Lung (tissue), 11 donors: ENCODE measurements at regions not wholly inside any gene's neighbourhood (a gene's known extent, or its start where the extent isn't known, plus 50 kb on each side); places are given as distances from the start of the nearest gene placed in this dataset.

Experiments used
- ATAC-seq: fragments of 200-7000 bp; cut with Tn5 transposase; one replicate; pipeline ENCODE4 v1.9.1; 2020; ENCODE audit warnings: moderate number of reproducible peaks; ENCODE audit not compliant: insufficient read depth, low FRiP score
- DNase-seq, 3 donors: peaks; one replicate each; pipeline ENCODE4 v3.0.0-alpha.2; 2013 to 2017
- H3K27ac ChIP-seq, 2 donors: one replicate each; pipeline ENCODE4 v1.5.1; 2013; ENCODE audit warnings: mild to moderate bottlenecking in 2 of 2, moderate library complexity in 2 of 2, control low read depth in 1 of 2, inconsistent platforms in 1 of 2, low read depth in 1 of 2, low read length in 1 of 2
- H3K27me3 ChIP-seq, 3 donors: one replicate each; pipeline ENCODE4 v1.5.1; 2013; ENCODE audit warnings: low read length in 2 of 3; ENCODE audit not compliant: control insufficient read depth in 3 of 3, insufficient read depth in 3 of 3
- H3K36me3 ChIP-seq, 4 donors: one replicate each; pipeline ENCODE4 v1.5.1; 2013; ENCODE audit warnings: low read length in 4 of 4, mild to moderate bottlenecking in 1 of 4, moderate library complexity in 1 of 4; ENCODE audit not compliant: control insufficient read depth in 4 of 4, insufficient read depth in 4 of 4
- H3K4me1 ChIP-seq, 5 donors: one replicate each; pipeline ENCODE4 v1.5.1; 2013; ENCODE audit warnings: low read length in 5 of 5, mild to moderate bottlenecking in 2 of 5, moderate library complexity in 1 of 5; ENCODE audit not compliant: control insufficient read depth in 5 of 5, insufficient read depth in 5 of 5
- H3K4me3 ChIP-seq: one replicate; pipeline ENCODE4 v1.5.1; 2013; ENCODE audit warnings: mild to moderate bottlenecking, control low read depth, moderate library complexity
- H3K9ac ChIP-seq, 2 donors: one replicate each; pipeline ENCODE4 v1.5.1; 2013; ENCODE audit warnings: low read length in 2 of 2, control low read depth in 1 of 2; ENCODE audit not compliant: insufficient read depth in 1 of 2
- H3K9me3 ChIP-seq, 4 donors: one replicate each; pipeline ENCODE4 v1.5.1; 2013; ENCODE audit warnings: low read length in 3 of 4, mild to moderate bottlenecking in 1 of 4, moderate library complexity in 1 of 4; ENCODE audit not compliant: control insufficient read depth in 4 of 4, insufficient read depth in 3 of 4
- WGBS, 2 donors: extraction: QIAGEN DNeasy Blood & Tissue Kit; methylation state at CpG; one replicate each; pipeline ENCODE4 v1.1.7; 2013; 5-methylcytosine and 5-hydroxymethylcytosine counted together
- TF ChIP-seq, protein P1 (sequence below): IDR thresholded peaks from 2 replicates; pipeline ENCODE4 v1.5.1; 2012; ENCODE audit warnings: mild to moderate bottlenecking; ENCODE audit errors: control extremely low read depth, extremely low read depth
- donor health status: control.
- donor health status: control.
- donor health status: Bipolar disorder and iron deficiency.
- donor health status: healthy.
- donor health status: DM: yes; HTN: yes; CAD: no.

DNA sequence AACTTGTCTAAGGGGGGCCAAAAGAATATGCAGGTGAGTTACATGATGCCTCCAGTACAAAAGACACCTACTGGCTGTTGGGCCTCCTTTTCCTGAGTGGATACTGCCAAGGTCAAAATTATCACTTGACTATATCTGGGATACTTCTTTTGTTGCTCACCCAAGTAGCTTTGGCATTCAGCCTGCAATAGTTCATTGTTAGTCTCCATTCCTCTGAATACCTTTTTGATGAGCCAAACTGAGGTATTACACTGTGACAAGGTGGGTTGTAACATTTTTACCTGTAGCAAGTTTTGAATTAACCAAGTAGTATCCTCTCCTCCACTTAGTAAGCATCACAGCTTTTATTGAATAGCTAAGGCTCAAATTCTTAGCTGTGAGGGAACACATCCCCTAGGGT is 408.0 kb downstream of the LRRIQ3 start:
- Histone ChIP-seq H3K4me3 (no peak overlapping the region), H3K4me1 (no peaks in the 10 kb centered on the region), H3K27me3 (no peaks in the 10 kb centered on the region), H3K9ac (no peak overlapping the region), H3K36me3 (no peaks in the 10 kb centered on the region), H3K27ac (no peak overlapping the region), H3K9me3 (no peaks in the 10 kb centered on the region)
- no peak for ATAC-seq
- DNase-seq: no peak
- TF ChIP-seq, protein P1, sequence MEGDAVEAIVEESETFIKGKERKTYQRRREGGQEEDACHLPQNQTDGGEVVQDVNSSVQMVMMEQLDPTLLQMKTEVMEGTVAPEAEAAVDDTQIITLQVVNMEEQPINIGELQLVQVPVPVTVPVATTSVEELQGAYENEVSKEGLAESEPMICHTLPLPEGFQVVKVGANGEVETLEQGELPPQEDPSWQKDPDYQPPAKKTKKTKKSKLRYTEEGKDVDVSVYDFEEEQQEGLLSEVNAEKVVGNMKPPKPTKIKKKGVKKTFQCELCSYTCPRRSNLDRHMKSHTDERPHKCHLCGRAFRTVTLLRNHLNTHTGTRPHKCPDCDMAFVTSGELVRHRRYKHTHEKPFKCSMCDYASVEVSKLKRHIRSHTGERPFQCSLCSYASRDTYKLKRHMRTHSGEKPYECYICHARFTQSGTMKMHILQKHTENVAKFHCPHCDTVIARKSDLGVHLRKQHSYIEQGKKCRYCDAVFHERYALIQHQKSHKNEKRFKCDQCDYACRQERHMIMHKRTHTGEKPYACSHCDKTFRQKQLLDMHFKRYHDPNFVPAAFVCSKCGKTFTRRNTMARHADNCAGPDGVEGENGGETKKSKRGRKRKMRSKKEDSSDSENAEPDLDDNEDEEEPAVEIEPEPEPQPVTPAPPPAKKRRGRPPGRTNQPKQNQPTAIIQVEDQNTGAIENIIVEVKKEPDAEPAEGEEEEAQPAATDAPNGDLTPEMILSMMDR: no peak

DNA sequence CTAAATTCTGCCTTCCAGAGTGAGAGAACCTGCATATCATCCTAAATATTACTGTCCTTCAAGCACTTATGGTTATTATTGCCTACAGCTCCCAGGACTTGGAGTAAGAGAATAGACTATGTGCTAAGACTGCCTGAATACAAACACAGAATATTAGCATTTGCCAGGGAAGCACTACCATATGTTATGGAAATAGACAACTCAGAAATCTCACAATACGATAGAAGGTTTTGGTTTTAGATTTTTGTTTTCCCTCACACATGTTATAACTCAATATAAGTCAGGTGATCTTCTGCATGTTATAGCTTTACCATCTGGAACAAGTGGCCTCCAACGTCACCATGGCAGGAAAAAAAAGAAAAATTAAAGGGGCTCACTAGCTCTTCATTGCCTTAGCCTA is 413.9 kb downstream of the LRRIQ3 start:
- TF ChIP-seq, protein P1: no peak
- no peak overlapping the region for H3K9ac ChIP-seq
- H3K36me3 ChIP-seq: no peaks in the 10 kb centered on the region
- no peak for ATAC-seq
- H3K4me3 ChIP-seq: no peak overlapping the region
- 77% methylated on average over 2 of the region's 2 CpGs for WGBS, 2 donors
- H3K9me3 ChIP-seq: no peaks in the 10 kb centered on the region
- no peaks in the 10 kb centered on the region for H3K4me1 ChIP-seq
- no peak overlapping the region for H3K27ac ChIP-seq
- DNase-seq: no peak
- H3K27me3 ChIP-seq: no peaks in the 10 kb centered on the region

DNA sequence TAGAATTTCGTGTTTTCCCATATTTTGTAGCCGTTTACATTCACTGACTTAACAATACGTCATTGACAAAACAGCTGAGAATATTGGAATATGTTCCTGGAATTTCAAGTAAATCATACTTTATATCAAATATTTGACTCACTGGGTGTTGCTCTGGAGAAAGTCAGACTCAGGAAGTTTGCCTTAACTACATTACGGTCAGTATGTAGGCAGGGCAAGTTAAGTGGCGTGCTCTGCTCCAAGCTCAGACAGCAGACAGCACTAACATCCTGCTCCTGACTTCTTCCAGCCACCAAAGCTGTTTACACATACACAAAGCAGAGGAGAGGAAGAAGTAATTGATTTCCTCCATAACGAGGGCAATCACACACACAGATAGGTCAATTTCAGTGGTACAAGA is 414.6 kb downstream of the LRRIQ3 start:
- Histone ChIP-seq H3K9me3 (no peaks in the 10 kb centered on the region), H3K4me3 (no peak overlapping the region), H3K9ac (no peak overlapping the region), H3K4me1 (no peaks in the 10 kb centered on the region), H3K27me3 (no peaks in the 10 kb centered on the region), H3K27ac (no peak overlapping the region), H3K36me3 (no peaks in the 10 kb centered on the region)
- no peak for ATAC-seq
- TF ChIP-seq, protein P1: no peak
- no peak for DNase-seq
- 53 to 62% methylated on average over 6 of the region's 6 CpGs for WGBS, 2 donors

DNA sequence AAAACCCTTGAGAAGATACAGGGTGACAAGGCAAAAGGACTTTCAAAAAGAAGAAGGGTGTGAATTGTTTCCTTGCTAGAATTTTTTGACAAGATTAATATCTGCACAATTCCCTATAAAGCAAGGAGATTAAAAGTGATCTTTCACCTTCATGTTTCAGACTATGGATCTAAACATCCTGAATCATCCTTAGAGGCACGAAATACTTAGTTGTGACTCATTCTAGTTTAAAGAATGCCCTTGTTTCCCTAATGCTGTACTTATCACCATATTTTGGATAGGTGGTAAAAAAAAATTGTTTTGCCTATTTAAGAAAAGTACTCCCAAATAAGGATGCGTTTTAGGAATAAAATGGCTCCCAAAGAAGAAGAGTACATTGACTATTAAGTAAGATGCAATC is 415.1 kb downstream of the LRRIQ3 start:
- H3K9ac ChIP-seq: no peak overlapping the region
- H3K9me3 ChIP-seq: no peaks in the 10 kb centered on the region
- no peaks in the 10 kb centered on the region for H3K27me3 ChIP-seq
- ATAC-seq: no peak
- H3K36me3 ChIP-seq: no peaks in the 10 kb centered on the region
- DNase-seq: no peak
- no peak overlapping the region for H3K27ac ChIP-seq
- WGBS, 2 donors: 71 to 73% methylated on average over 2 of the region's 2 CpGs
- no peaks in the 10 kb centered on the region for H3K4me1 ChIP-seq
- H3K4me3 ChIP-seq: no peak overlapping the region
- TF ChIP-seq, protein P1: no peak
